ENCODE measurements at regions not wholly inside any gene's neighbourhood (a gene's known extent, or its start where the extent isn't known, plus 50 kb on each side); places are given as distances from the start of the nearest gene placed in this dataset.

GRCh38 chr15:93501946-93502345 is 412.9 kb upstream of the RGMA start:
- ATAC-seq, result no peak
- no peak for TF ChIP-seq GTF3C2 (IDR thresholded peaks at IDR 0.05; ENCODE audit: borderline replicate concordance, extremely low read depth, insufficient read length)
- no peak for TF ChIP-seq BACH1 (tag; IDR thresholded peaks at IDR 0.05)
- no peak for TF ChIP-seq NCOA2 (IDR thresholded peaks at IDR 0.05; ENCODE audit: partially characterized antibody in 2 of 2)
- no peak for TF ChIP-seq HDAC3 (IDR thresholded peaks at IDR 0.05; ENCODE audit: borderline replicate concordance, partially characterized antibody)
- TF ChIP-seq MYNN (IDR thresholded peaks at IDR 0.05), result no peak
- no peak for TF ChIP-seq MYNN (CRISPR knock-in tag; IDR thresholded peaks at IDR 0.05)
- TF ChIP-seq KLF13 (tag; IDR thresholded peaks at IDR 0.05; ENCODE audit: borderline replicate concordance, low read depth), result no peak
- TF ChIP-seq HES1 (IDR thresholded peaks at IDR 0.05; ENCODE audit: low read depth), result no peak
- no peak for TF ChIP-seq EP300 (IDR thresholded peaks at IDR 0.05; ENCODE audit: low read length)
- no peak for FAIRE-seq
- in situ Hi-C loops (cut with MboI), result no loop called here
- peaks cover 0 to 3% of the 10 kb centered on the region in 2 experiments; a peak in 1 of 5 replicates for H3K4me1 ChIP-seq (replicated peaks in 1 of 2; ENCODE audit: control insufficient read depth in 2 of 2, insufficient read depth in 2 of 2, low read length in 2 of 2)
- POLR2A ChIA-PET, result no interaction called here
- no peaks in the 10 kb centered on the region for H3K79me2 ChIP-seq (ENCODE audit: control insufficient read depth, insufficient read depth, low read length)
- H4K20me1 ChIP-seq (replicated peaks; ENCODE audit: control insufficient read depth, insufficient read depth, low read length), result no peaks in the 10 kb centered on the region
- no peaks in the 10 kb centered on the region for H3K27me3 ChIP-seq (ENCODE audit: control insufficient read depth in 2 of 2, insufficient read depth in 2 of 2, low read length in 2 of 2)
- 0% methylated on average over 2 of the region's 2 CpGs for WGBS (ENCODE audit: insufficient coverage, low coverage, missing lambda C conversion rate)
- intact Hi-C loops (cut with micrococcal nuclease), result no loop called here
- H2AFZ ChIP-seq (ENCODE audit: low read depth, low read length), result no peak overlapping the region
- no peak overlapping the region for H3K4me2 ChIP-seq (ENCODE audit: insufficient read depth, low read length)
- no peak overlapping the region for H3K4me3 ChIP-seq
- no peak for DNase-seq (ENCODE audit: extremely low read depth in 1 of 4, low spot score in 3 of 4)
- no TSS peak for BruUV-seq (replicated peaks)
- H3K36me3 ChIP-seq (ENCODE audit: control insufficient read depth, insufficient read depth, low read length), result no peaks in the 10 kb centered on the region
- no peaks in the 10 kb centered on the region for H3K9me3 ChIP-seq (replicated peaks; ENCODE audit: control insufficient read depth, insufficient read depth, low read depth, low read length)
- no peaks in the 10 kb centered on the region for H3K9me1 ChIP-seq (ENCODE audit: control insufficient read depth, insufficient read depth, low read length)
- CTCF ChIA-PET (ENCODE audit: low intra/inter-chr PET ratio), result no interaction called here
- no peak overlapping the region for H3K27ac ChIP-seq (ENCODE audit: extremely low read depth, low read depth, low read length)
- H3K9ac ChIP-seq (ENCODE audit: insufficient read depth in 1 of 2, low read depth in 2 of 2, low read length in 2 of 2), result no peak overlapping the region

Data from K562 (cell line).